ENCODE measurements at regions not wholly inside any gene's neighbourhood (a gene's known extent, or its start where the extent isn't known, plus 50 kb on each side); places are given as distances from the start of the nearest gene placed in this dataset.

DNA sequence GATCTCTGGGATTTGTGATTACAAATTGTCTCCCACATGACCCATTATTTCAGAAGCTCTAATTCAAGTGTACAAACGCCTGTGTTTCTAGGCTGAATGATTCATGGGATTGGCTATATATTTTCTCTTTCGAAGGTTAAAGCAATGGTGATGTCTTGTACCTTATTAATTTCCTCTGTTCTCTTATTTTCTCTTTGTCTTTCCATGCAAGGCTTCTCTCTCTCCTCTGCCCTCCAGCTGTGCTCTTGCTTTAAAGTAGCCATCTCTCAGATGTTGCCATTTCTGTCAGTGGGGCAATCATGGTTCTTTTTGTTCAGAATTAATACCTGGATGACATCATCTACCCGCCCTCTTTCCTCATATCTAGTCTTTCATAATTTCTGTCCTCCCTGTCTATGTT lies 184.3 kb upstream of the ATP10B start:
- no peak for DNase-seq (ENCODE audit: low read depth)
- TF ChIP-seq, protein P1, sequence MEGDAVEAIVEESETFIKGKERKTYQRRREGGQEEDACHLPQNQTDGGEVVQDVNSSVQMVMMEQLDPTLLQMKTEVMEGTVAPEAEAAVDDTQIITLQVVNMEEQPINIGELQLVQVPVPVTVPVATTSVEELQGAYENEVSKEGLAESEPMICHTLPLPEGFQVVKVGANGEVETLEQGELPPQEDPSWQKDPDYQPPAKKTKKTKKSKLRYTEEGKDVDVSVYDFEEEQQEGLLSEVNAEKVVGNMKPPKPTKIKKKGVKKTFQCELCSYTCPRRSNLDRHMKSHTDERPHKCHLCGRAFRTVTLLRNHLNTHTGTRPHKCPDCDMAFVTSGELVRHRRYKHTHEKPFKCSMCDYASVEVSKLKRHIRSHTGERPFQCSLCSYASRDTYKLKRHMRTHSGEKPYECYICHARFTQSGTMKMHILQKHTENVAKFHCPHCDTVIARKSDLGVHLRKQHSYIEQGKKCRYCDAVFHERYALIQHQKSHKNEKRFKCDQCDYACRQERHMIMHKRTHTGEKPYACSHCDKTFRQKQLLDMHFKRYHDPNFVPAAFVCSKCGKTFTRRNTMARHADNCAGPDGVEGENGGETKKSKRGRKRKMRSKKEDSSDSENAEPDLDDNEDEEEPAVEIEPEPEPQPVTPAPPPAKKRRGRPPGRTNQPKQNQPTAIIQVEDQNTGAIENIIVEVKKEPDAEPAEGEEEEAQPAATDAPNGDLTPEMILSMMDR (conservative IDR thresholded peaks at IDR 0.05; ENCODE audit: control insufficient read depth, insufficient read depth, low read depth, low read length) = no peak
- H3K4me3 ChIP-seq (ENCODE audit: control insufficient read depth, low read depth, low read length) = no peak overlapping the region

DNA sequence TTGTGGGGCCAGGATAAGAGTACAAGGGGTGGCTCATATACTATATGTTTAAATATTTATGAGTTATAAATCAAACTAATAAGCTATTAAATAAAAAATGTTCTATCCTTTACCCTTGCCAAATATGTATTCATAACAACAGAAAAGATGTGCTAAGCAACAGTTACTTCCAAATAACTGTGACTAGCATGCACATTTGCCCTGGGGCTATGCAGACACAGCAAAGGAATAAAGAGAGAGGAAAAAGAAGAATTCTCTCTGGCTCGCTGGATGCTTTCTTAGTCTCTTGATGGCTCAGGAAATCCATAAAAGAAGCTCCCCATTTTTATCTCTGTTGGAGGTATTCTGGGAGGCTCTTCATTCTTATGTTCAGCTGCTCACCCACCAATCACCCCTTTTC lies 182.4 kb upstream of the ATP10B start:
- DNase-seq (ENCODE audit: low read depth) = no peak
- TF ChIP-seq, protein P1 (conservative IDR thresholded peaks at IDR 0.05; ENCODE audit: control insufficient read depth, insufficient read depth, low read depth, low read length) = no peak
- no peak overlapping the region for H3K4me3 ChIP-seq (ENCODE audit: control insufficient read depth, low read depth, low read length)

DNA sequence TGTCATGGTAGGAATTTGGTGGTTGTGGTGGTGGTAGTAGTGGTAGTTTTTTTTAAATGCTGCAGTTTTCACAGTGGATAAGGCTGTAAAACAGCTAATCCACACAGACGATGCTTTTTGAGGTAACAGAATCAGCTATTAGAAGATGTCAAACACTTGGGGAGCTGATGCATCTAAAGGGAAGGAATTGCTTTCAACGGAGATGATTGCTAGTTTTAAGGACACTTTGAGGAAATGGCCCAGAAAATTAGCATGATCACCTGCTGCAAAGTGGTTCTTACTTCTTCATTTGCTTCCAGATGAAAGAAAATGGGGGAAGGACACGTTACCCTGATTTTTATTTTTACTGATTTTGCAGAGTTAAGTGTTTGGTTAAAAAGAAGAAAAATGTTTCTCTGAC lies 178.2 kb upstream of the ATP10B start:
- TF ChIP-seq, protein P1 (conservative IDR thresholded peaks at IDR 0.05; ENCODE audit: control insufficient read depth, insufficient read depth, low read depth, low read length) = no peak

DNA sequence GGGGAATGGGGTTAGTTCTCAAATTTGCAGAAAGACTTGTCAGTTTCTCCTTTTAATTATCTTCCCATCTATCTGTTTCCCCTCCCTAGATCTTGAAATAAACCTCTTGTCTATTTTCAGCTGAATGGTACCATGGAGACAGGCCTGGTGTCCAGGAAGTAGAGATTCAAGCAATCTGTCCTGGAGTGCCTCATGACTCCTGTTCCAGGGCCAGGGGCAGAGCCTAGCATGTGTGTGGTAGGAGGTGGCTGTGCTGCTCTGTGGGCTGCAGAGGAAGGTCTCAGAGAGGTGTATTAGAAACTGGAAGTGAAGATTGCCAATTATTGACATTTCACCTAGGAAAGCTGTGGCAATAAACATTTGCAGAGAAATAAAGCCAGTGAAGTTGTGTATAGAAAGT lies 175.8 kb upstream of the ATP10B start:
- DNase-seq (ENCODE audit: low read depth) = no peak
- TF ChIP-seq, protein P1 (conservative IDR thresholded peaks at IDR 0.05; ENCODE audit: control insufficient read depth, insufficient read depth, low read depth, low read length) = no peak
- no peak overlapping the region for H3K4me3 ChIP-seq (ENCODE audit: control insufficient read depth, low read depth, low read length)

More for the DNA sequence above, 178.2 kb upstream of the ATP10B start:
- no peak overlapping the region for H3K4me3 ChIP-seq (ENCODE audit: control insufficient read depth, low read depth, low read length)
- DNase-seq (ENCODE audit: low read depth) = no peak

DNA sequence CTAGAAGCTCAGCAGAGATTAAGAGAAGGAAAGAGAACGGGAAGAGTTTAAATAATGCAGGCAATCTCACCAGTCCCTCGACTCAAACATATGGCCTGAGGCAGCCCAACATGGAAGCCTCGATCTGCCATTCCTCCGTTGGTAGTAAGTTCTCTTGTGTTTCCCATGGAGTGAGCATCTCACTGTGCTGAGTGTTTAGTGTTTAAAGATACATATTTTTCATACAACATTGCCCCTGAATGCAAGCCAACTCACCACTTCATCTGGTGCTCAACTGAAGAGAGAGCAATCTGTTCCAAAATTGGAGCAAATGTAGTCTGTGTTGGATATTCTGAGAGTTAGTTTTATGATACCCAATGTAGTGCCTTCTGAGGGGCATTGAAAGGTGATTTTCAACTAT lies 171.5 kb upstream of the ATP10B start:
- no peak for DNase-seq (ENCODE audit: low read depth)
- no peak overlapping the region for H3K4me3 ChIP-seq (ENCODE audit: control insufficient read depth, low read depth, low read length)
- TF ChIP-seq, protein P1 (conservative IDR thresholded peaks at IDR 0.05; ENCODE audit: control insufficient read depth, insufficient read depth, low read depth, low read length) = no peak

DNA sequence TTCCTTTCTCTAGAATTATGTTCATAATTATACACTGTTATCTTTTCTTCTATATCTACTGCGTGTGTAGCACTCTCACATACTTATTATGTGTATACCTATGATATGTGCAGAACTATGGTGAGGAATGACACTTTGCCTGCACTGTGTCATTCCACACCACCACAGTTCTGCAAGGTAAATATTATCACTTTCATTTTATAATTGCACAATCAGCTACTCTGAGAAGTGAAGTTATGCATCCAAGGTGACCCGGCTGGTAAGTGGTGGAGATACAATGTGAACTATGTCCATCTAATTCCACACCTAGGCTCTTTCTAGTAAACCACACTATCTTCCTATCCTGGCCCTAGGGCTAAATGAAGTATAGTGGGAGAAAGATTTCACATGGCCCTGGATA lies 170.1 kb upstream of the ATP10B start:
- TF ChIP-seq, protein P1 (conservative IDR thresholded peaks at IDR 0.05; ENCODE audit: control insufficient read depth, insufficient read depth, low read depth, low read length) = no peak
- no peak for DNase-seq (ENCODE audit: low read depth)
- H3K4me3 ChIP-seq (ENCODE audit: control insufficient read depth, low read depth, low read length) = no peak overlapping the region

DNA sequence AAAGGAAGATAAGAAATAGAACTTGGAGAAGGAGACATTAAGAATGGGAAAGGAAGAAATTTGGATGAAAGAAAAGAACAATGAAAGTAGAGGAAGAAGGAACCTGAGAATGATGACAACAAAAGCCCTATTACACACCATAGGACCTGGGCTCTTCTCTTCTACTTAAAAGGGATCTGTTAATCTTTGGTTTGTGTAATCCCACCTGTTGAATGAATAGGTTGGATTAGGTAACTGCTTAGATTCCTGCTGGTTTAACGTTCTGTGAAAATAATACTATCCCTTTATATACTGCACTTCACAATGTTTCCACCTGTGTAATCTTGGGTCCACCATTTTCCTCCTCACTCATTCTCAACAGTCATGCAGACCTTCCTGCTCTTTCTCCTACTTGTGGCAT lies 157.8 kb upstream of the ATP10B start:
- no peak for DNase-seq (ENCODE audit: low read depth)
- H3K4me3 ChIP-seq (ENCODE audit: control insufficient read depth, low read depth, low read length) = no peak overlapping the region
- TF ChIP-seq, protein P1 (conservative IDR thresholded peaks at IDR 0.05; ENCODE audit: control insufficient read depth, insufficient read depth, low read depth, low read length) = no peak

Measured in fibroblast of mammary gland (primary cell).